HEK293T (cell line): ENCODE measurements at regions not wholly inside any gene's neighbourhood (a gene's known extent, or its start where the extent isn't known, plus 50 kb on each side); places are given as distances from the start of the nearest gene placed in this dataset.

Experiments used
- BHLHE40 ChIP-seq: fragments of 450-650 bp; IDR thresholded peaks from 2 replicates; pipeline ENCODE4 v1.6.1; 2016; ENCODE audit warnings: mild to moderate bottlenecking, moderate library complexity, borderline replicate concordance
- CTBP1 ChIP-seq: fragments of 450-650 bp; IDR thresholded peaks from 2 replicates; pipeline ENCODE4 v1.6.1; 2016; ENCODE audit warnings: borderline replicate concordance
- ELF4 ChIP-seq: fragments of 450-650 bp; IDR thresholded peaks from 2 replicates; pipeline ENCODE4 v1.6.1; 2017; ENCODE audit warnings: antibody characterized with exemption
- FOXA1 ChIP-seq: fragments of 450-650 bp; IDR thresholded peaks from 2 replicates; pipeline ENCODE4 v1.6.1; 2016; ENCODE audit warnings: mild to moderate bottlenecking
- FOXK2 ChIP-seq: fragments of 450-650 bp; IDR thresholded peaks from 2 replicates; pipeline ENCODE4 v1.6.1; 2016; ENCODE audit warnings: mild to moderate bottlenecking
- FOXM1 ChIP-seq: fragments of 450-650 bp; IDR thresholded peaks from 2 replicates; pipeline ENCODE4 v1.6.1; 2017; ENCODE audit warnings: mild to moderate bottlenecking, borderline replicate concordance
- LEF1 ChIP-seq: fragments of 450-650 bp; IDR thresholded peaks from 2 replicates; pipeline ENCODE4 v1.6.1; 2017; ENCODE audit warnings: mild to moderate bottlenecking, borderline replicate concordance
- PKNOX1 ChIP-seq: fragments of 450-650 bp; IDR thresholded peaks from 2 replicates; pipeline ENCODE4 v1.6.1; 2016
- SP1 ChIP-seq: fragments of 450-650 bp; IDR thresholded peaks from 2 replicates; pipeline ENCODE4 v1.6.1; 2017
- SUZ12 ChIP-seq: fragments of 450-650 bp; IDR thresholded peaks from 2 replicates; pipeline ENCODE4 v1.6.1; 2016; ENCODE audit warnings: mild to moderate bottlenecking
- TARDBP ChIP-seq: fragments of 450-650 bp; IDR thresholded peaks from 2 replicates; pipeline ENCODE4 v1.6.1; 2016
- ZNF384 ChIP-seq: fragments of 450-650 bp; IDR thresholded peaks from 2 replicates; pipeline ENCODE4 v1.6.1; 2016

- no peak for TF ChIP-seq FOXA1
- TF ChIP-seq BHLHE40, result no peak
- no peak for TF ChIP-seq LEF1
- no peak for TF ChIP-seq TARDBP
- no peak for TF ChIP-seq ZNF384
- TF ChIP-seq ELF4, result no peak
- no peak for TF ChIP-seq SP1
- no peak for TF ChIP-seq FOXM1
- no peak for TF ChIP-seq FOXK2
- TF ChIP-seq SUZ12, result no peak
- no peak for TF ChIP-seq PKNOX1
- no peak for TF ChIP-seq CTBP1
These were observed 138.9 kb upstream of the KLF4 start for GRCh38 chr9:107628444-107628843.
